ENCODE measurements at regions not wholly inside any gene's neighbourhood (a gene's known extent, or its start where the extent isn't known, plus 50 kb on each side); places are given as distances from the start of the nearest gene placed in this dataset.
A peak's percentile ranks its signal among the peaks of the same experiment; 100 is the strongest.
"Not testable (repeated sequence)": the region's sequence is repeated elsewhere in the genome, so short reads cannot be mapped to it uniquely, and the experiment has no call there.

- ATAC-seq (peak; percentile 40), DNase-seq (no peak)
- TF ChIP-seq CTCF (IDR thresholded peaks at IDR 0.05): no peak
- Histone ChIP-seq H3K27me3 (no peaks in the 10 kb centered on the region), H3K36me3 (no peaks in the 10 kb centered on the region), H3K4me1 (no peaks in the 10 kb centered on the region), H3K4me3 (no peak overlapping the region), H3K27ac (no peak overlapping the region), H3K9me3 (no peaks in the 10 kb centered on the region)
- intact Hi-C loops (cut with DNase I): no loop called here
Measured at GRCh38 chr1:177873238-177873637, 96.6 kb downstream of the SEC16B start.

GRCh38 chr1:177872308-177872900, 97.5 kb downstream of the SEC16B start:
- H3K4me1 ChIP-seq: no peaks in the 10 kb centered on the region
- intact Hi-C loops (cut with DNase I): no loop called here
- no peak for TF ChIP-seq CTCF (IDR thresholded peaks at IDR 0.05)
- no peak for DNase-seq
- H3K4me3 ChIP-seq: no peak overlapping the region
- ATAC-seq: no peak
- H3K9me3 ChIP-seq: no peaks in the 10 kb centered on the region
- H3K27ac ChIP-seq: no peak overlapping the region
- no peaks in the 10 kb centered on the region for H3K27me3 ChIP-seq
- H3K36me3 ChIP-seq: no peaks in the 10 kb centered on the region

- H3K4me3 ChIP-seq: no peak overlapping the region
- H3K9me3 ChIP-seq: no peaks in the 10 kb centered on the region
- intact Hi-C loops (cut with DNase I): no loop called here
- H3K36me3 ChIP-seq: no peaks in the 10 kb centered on the region
- DNase-seq (no peak), ATAC-seq (peak; percentile 12)
- H3K27me3 ChIP-seq: no peaks in the 10 kb centered on the region
- no peak overlapping the region for H3K27ac ChIP-seq
- no peak for TF ChIP-seq CTCF (IDR thresholded peaks at IDR 0.05)
- no peaks in the 10 kb centered on the region for H3K4me1 ChIP-seq
Measured at GRCh38 chr1:177871613-177872307, 98.1 kb downstream of the SEC16B start.

- no peaks in the 10 kb centered on the region for H3K27me3 ChIP-seq
Measured at GRCh38 chr1:177869586-177869985, 100.3 kb downstream of the SEC16B start.

GRCh38 chr1:177869011-177869410, 100.8 kb downstream of the SEC16B start:
- H3K27ac ChIP-seq; H3K9me3 ChIP-seq; H3K27me3 ChIP-seq; intact Hi-C loops (cut with DNase I); ATAC-seq; H3K36me3 ChIP-seq; H3K4me3 ChIP-seq; DNase-seq; H3K4me1 ChIP-seq: not testable (repeated sequence)

More at GRCh38 chr1:177869586-177869985, 100.3 kb downstream of the SEC16B start:
- ATAC-seq (no peak), DNase-seq (no peak)
- H3K27ac ChIP-seq: no peak overlapping the region
- H3K4me1 ChIP-seq: no peaks in the 10 kb centered on the region
- H3K36me3 ChIP-seq: no peaks in the 10 kb centered on the region
- no peak overlapping the region for H3K4me3 ChIP-seq
- no peaks in the 10 kb centered on the region for H3K9me3 ChIP-seq
- intact Hi-C loops (cut with DNase I): no loop called here
- no peak for TF ChIP-seq CTCF (IDR thresholded peaks at IDR 0.05)

- H3K36me3 ChIP-seq: no peaks in the 10 kb centered on the region
- TF ChIP-seq CTCF (IDR thresholded peaks at IDR 0.05): no peak
- no peak for ATAC-seq
- intact Hi-C loops (cut with DNase I): no loop called here
- H3K27ac ChIP-seq: no peak overlapping the region
- DNase-seq: no peak
- H3K9me3 ChIP-seq: no peaks in the 10 kb centered on the region
- no peaks in the 10 kb centered on the region for H3K4me1 ChIP-seq
- no peaks in the 10 kb centered on the region for H3K27me3 ChIP-seq
- H3K4me3 ChIP-seq: no peak overlapping the region
Measured at GRCh38 chr1:177865807-177866206, 104.1 kb downstream of the SEC16B start.
